ENCODE measurements at regions not wholly inside any gene's neighbourhood (a gene's known extent, or its start where the extent isn't known, plus 50 kb on each side); places are given as distances from the start of the nearest gene placed in this dataset.

- TF ChIP-seq E2F4 (CRISPR knock-in tag; IDR thresholded peaks at IDR 0.05; ENCODE audit: low read depth) (no peak), ZBTB8A (IDR thresholded peaks at IDR 0.05; ENCODE audit: partially characterized antibody) (no peak), FOXK1 (CRISPR knock-in tag; IDR thresholded peaks at IDR 0.05; ENCODE audit: borderline replicate concordance) (no peak), KDM4B (IDR thresholded peaks at IDR 0.05; ENCODE audit: borderline replicate concordance in 2 of 2, low read depth in 1 of 2) (no peak), HNRNPLL (IDR thresholded peaks at IDR 0.05; ENCODE audit: low read depth, low read length, poor library complexity, severe bottlenecking) (no peak)
Measured at GRCh38 chr14:89707086-89707485, 247.4 kb downstream of the EFCAB11 start (continued).

GRCh38 chr14:89702876-89703200 is 251.7 kb downstream of the EFCAB11 start:
- no peak overlapping the region for H3K4me2 ChIP-seq (ENCODE audit: insufficient read depth, low read length)
- TF ChIP-seq CEBPB (tag; IDR thresholded peaks at IDR 0.05) = no peak
- no peak for TF ChIP-seq ZNF124 (CRISPR knock-in tag; IDR thresholded peaks at IDR 0.05)
- no peak for TF ChIP-seq BHLHE40 (IDR thresholded peaks at IDR 0.05; ENCODE audit: low read length)
- no peak for TF ChIP-seq CHCHD3 (CRISPR knock-in tag; IDR thresholded peaks at IDR 0.05)
- TF ChIP-seq ZNF75A (CRISPR knock-in tag; IDR thresholded peaks at IDR 0.05) = no peak
- no peak for TF ChIP-seq ZNF217 (CRISPR knock-in tag; IDR thresholded peaks at IDR 0.05)
- TF ChIP-seq SMAD2 (IDR thresholded peaks at IDR 0.05; ENCODE audit: low read depth, low read length) = no peak
- no peak for TF ChIP-seq ZNF717 (CRISPR knock-in tag; IDR thresholded peaks at IDR 0.05)
- TF ChIP-seq ZNF165 (CRISPR knock-in tag; IDR thresholded peaks at IDR 0.05; ENCODE audit: borderline replicate concordance) = no peak
- TF ChIP-seq AFF1 (IDR thresholded peaks at IDR 0.05; ENCODE audit: low read depth in 1 of 2, partially characterized antibody in 2 of 2) = no peak
- TF ChIP-seq POLR2H (tag; IDR thresholded peaks at IDR 0.05; ENCODE audit: low read depth) = no peak
- TF ChIP-seq MEF2D (tag; conservative IDR thresholded peaks at IDR 0.05; ENCODE audit: low read depth) = no peak
- TF ChIP-seq SIN3A (IDR thresholded peaks at IDR 0.05; ENCODE audit: borderline replicate concordance in 2 of 2, control insufficient read depth in 1 of 2, low read depth in 2 of 2, low read length in 2 of 2) = no peak
- no peak for DNase-seq (ENCODE audit: extremely low read depth in 1 of 4, low spot score in 3 of 4)
- no peaks in the 10 kb centered on the region for H3K79me2 ChIP-seq (ENCODE audit: control insufficient read depth, insufficient read depth, low read length)
- no peaks in the 10 kb centered on the region for H3K27me3 ChIP-seq (ENCODE audit: control insufficient read depth in 2 of 2, insufficient read depth in 2 of 2, low read length in 2 of 2)
- H3K27ac ChIP-seq (ENCODE audit: extremely low read depth, low read depth, low read length) = no peak overlapping the region
- ChIA-PET POLR2A (no interaction called here), CTCF (ENCODE audit: low intra/inter-chr PET ratio) (no interaction called here)
- intact Hi-C loops (cut with micrococcal nuclease) (no loop called here), in situ Hi-C loops (cut with MboI) (no loop called here)
- H3K4me1 ChIP-seq (replicated peaks in 1 of 2; ENCODE audit: control insufficient read depth in 2 of 2, insufficient read depth in 2 of 2, low read length in 2 of 2) = peaks cover 3 to 8% of the 10 kb centered on the region in 2 experiments; a peak in 4 of 5 replicates
- H4K20me1 ChIP-seq (replicated peaks; ENCODE audit: control insufficient read depth, insufficient read depth, low read length) = no peaks in the 10 kb centered on the region
- BruUV-seq (replicated peaks) = no TSS peak
- H3K9me3 ChIP-seq (replicated peaks; ENCODE audit: control insufficient read depth, insufficient read depth, low read depth, low read length) = no peaks in the 10 kb centered on the region; the same call in 1 of the 2 replicates
- WGBS (ENCODE audit: insufficient coverage, low coverage, missing lambda C conversion rate) = 36% methylated on average over 2 of the region's 2 CpGs
- FAIRE-seq = no peak
- no peaks in the 10 kb centered on the region for H3K36me3 ChIP-seq (ENCODE audit: control insufficient read depth, insufficient read depth, low read length)
- H3K4me3 ChIP-seq = no peak overlapping the region
- no peak overlapping the region for H2AFZ ChIP-seq (ENCODE audit: low read depth, low read length)
- no peaks in the 10 kb centered on the region for H3K9me1 ChIP-seq (ENCODE audit: control insufficient read depth, insufficient read depth, low read length)
- ATAC-seq = no peak
- no peak overlapping the region for H3K9ac ChIP-seq (ENCODE audit: insufficient read depth in 1 of 2, low read depth in 2 of 2, low read length in 2 of 2)
